HG03354 (cell line): ENCODE measurements at regions not wholly inside any gene's neighbourhood (a gene's known extent, or its start where the extent isn't known, plus 50 kb on each side); places are given as distances from the start of the nearest gene placed in this dataset.

Experiments
- ATAC-seq: cut with Tn5 transposase; IDR thresholded peaks from one replicate; pipeline ENCODE4 v1.9.1; 2021; ENCODE audit warnings: mild to moderate bottlenecking; ENCODE audit not compliant: unreplicated experiment, poor library complexity, severe bottlenecking

DNA sequence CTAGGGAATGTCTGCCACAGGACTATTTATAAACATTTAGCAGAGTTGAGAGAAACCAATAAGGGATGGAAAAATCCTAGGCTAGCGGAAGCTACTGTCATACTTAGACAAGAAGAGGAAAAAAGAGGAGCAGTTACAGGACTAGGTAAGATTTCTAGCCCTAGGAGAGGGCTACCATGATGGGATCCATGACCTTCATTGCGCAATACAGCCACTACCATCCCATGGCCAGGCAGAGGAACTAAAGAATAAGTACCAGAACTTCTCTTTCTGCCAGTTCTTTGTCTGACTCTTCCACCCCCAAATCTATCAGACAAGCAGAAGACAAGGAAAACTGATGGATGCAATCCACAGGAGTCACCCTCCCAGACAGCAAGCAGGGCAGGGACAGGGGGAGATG is 417.0 kb upstream of the CHST9 start:
- ATAC-seq, result no peak

DNA sequence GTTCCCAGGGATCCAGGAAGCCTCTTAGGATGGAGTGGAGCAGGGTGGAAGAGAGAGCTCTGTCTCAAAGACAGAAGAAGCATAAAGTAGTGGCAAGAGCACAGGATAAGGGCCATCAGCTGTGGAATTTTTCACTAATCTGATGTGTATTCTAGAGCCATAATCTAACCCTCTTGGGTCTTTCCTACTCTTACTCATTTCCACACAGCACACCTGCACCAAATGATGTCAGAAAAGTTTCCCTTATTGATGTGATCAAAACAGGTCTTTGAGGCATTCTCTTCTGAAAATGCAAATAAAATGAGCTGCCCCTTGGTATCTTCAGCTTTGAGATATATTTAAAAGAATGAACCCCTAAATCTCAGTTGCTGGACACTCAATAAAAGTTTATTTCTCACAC is 415.1 kb upstream of the CHST9 start:
- no peak for ATAC-seq

DNA sequence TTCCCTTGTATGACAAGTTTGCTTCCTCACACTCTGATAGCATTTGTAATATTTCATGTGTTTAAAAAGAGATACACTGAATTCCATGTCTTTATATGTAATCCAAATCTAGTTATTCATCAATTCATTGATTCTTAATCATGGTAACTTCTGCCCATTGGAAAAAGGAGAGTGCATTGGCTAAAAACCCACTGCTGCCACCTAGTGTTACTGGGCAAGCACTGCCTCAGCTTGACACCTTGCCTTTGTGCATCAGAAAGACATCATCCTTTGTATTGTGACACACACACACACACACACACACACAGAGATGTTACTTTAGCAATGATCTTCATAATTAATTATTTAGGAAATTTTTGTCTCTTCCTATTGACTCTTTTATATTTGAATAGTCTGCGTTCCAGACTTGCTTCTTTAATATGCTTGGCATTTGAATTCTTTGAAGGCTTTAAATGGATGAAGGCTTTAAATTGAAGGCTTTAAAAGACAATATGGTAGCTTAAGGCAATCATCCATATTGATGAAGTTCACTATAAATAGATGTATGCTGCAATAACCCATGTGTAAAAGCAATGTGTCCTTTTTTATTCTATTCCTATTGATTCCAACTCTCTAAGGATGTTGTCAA is 414.2 kb upstream of the CHST9 start:
- peak; percentile 81 for ATAC-seq

DNA sequence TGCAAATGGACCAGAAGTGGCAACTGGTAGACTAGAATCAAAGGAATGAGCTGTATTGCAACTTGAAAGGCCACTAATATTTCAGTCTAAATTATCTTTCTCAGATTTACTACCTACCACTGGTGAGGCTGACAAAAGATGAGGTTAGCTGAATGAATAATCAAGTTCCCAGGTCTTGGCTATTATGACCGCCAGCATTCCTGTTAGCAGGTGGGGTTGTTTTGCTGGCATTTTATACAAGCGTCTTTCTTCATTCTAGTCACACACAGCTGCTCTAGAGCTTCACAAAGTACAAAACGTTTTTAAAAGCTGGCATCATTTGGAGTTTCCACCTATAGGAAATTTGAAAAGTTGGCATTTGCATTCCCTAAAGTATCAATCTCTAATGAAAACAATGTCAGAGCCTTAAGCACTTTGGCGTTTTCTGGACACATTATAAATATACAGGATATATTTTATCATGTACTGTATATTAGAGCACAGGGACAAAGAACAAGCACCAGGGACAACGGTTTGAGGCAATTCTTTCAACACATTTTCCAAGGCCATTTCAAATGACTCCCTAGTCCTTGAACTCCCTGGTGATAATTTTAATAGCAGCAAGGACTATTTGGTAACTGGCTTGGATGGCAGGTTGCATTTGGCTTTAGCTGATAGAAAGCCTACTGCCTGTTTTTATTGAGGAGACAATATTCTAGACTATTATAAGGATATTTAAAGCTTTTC is 410.2 kb upstream of the CHST9 start:
- ATAC-seq, result no peak

DNA sequence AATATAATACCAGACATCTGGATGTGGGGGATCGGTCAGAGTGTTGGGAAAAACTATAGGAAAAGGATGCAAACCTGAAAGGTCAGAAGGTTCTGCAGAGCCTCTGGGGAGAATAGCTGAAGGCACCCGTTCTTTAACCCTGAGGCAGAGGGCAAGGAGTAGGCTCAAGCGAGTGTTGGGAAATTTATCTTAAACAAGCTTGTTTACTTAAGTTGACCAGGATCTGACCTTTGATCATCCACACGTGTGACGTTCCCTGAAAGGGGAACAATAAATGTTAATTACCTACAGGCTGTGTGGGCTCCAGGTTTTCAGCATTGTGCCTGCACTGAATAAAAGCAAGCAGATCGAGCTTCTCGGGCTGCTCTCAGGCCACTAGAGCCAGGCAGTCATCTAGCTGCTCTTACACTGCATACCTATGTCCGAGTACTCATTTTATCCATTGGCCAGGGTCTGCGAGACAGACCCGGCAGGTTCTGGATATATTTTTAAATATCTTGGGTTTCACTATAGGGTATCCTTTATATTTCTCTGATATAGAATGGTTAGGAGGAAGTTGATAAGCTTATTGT is 400.6 kb upstream of the CHST9 start:
- ATAC-seq, result no peak

DNA sequence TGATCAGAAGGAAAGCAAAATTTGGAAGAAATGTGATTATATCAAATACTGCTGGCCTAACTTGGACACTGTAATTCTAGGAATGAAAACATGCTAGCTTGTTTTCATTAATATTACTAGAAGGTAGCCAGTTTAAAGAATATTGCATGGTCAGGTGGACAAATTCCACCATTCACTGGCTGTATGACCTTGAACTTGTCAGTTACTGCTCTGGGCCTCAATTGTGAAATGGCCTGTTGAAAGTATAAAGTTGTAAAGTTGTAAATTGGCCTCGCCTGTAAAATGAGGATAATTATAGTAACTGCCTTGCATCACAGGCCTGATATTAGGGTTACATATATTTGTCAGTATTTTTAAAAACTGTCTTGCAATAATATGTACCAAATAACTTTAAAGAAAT is 398.4 kb upstream of the CHST9 start:
- no peak for ATAC-seq

DNA sequence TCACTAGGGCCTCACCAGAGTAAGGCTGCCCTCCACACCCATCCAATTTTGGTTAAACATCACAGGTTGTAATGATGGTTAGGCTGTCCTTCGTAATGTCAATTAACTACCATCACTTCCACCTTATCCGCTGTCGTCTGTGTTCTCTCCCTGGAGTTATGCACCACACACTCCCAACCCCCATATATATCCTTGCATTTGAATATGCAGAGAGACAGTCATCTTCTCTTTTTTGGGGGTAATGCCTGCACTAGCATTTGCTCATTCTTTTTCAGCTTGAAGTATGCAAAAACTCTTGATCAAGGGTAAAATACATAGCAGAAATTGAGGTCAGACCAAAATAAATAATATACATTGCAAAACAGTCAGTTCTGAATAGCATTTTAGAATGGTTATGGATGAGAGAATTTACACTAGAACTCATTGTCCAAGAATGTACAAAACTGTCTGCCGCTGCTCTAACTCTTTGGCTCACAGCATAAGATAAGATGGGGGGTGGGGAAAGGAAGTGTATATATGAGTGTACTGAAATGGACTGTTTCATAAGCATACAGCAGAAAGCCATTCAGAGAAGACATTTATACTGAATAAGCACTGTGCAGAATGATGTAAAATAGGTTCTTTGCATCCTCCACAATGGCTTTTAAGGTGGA is 397.8 kb upstream of the CHST9 start:
- no peak for ATAC-seq

DNA sequence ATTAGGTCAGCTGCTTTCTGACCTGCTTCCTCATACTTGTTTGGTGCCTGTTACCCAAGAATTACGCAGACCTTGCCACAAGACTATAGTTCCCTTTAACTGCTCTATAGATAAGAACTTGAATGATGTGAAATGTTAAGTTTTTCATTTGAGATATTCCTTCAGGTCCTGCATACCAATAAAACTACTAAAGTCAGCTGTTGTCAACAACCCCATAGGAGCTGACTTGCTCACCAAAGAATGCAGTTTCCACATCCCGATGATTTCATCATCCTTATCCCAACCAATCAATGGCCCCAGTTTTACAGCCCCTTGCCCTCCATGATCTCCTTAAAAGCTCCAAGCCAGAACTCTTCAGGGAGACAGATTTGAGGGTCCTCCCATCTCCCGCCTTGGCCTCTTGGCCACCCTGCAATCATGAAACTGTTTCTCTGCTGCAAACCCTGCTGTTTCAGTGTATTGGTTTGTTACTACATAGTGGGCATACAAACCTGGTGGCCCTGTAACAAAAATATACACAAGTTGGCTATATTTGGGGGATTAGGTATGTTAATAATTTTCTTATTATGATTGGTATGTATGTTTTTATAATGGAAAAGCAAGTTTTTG is 396.3 kb upstream of the CHST9 start:
- no peak for ATAC-seq

DNA sequence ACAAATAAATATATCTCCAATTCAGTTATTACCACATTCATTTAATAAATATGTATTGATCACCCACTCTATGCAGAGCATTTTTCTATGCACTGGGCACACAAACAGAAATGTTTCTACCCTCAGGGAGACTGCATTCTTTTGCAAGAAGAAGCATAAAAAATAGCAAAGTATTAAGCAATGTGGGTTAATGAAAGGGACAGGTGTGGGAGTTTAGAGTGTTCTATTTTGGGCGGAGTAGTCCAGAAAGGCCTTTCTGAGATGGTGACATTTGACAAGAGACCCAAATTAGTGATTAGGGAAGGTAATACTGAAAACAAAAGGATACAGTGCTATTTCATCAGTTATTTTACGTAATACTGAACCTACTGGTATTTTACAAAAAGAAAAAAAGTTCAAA is 394.3 kb upstream of the CHST9 start:
- ATAC-seq, result no peak

DNA sequence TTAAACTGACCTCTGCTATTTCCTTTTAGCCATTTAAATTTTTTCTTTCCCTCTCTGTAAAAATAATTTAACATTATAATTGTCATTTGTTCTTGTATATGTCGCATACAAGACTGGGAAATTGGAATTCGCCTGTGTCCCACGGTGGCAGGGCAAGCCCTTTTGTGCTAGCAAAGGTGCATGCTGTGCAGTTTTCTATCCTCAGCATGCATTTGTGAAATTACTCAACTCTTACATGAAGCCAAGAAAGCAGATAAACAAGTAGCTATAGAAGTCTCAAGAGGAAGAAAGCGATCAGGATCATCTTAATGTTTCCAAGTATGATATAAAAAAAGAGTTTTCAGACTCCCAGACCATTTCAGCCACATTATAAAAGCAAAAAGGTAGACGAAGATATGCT is 392.6 kb upstream of the CHST9 start:
- no peak for ATAC-seq

DNA sequence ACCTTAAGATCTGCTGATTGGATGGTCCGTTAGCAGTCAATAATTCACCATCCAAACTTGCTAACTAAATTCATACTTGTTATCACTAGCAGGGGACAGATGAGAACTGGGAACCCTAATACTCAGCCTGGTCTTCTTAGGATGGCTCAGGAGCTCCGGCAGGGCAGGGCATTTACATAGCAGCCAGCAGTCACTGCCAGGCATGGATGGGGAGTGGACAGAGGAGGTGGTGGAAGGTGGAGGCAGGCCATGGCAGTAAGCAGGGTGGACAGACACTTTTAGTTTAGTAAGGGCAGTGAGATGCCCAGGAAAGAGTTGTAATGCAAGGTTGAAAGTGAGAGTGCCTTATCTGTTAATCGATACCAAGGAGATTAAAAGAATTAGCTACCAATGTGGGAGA is 392.2 kb upstream of the CHST9 start:
- ATAC-seq, result no peak

DNA sequence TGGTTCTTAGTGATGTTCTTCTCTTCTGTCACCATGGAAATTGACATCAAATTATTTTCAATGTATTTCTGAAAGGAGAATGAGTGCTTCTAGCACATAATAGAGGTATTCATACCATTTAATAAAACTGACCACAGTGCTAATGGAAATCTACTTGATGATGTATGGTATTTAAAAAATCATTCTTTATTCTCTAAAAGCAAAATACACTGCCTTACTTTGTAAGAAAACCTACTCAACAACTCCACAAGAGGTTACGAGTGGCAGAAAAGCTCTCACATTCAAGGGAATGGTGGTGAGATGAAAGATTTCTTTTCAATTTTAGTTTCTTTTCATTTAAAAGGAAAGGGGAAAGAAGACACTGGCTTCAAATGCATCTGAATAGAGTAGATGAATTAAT is 382.3 kb upstream of the CHST9 start:
- no peak for ATAC-seq

DNA sequence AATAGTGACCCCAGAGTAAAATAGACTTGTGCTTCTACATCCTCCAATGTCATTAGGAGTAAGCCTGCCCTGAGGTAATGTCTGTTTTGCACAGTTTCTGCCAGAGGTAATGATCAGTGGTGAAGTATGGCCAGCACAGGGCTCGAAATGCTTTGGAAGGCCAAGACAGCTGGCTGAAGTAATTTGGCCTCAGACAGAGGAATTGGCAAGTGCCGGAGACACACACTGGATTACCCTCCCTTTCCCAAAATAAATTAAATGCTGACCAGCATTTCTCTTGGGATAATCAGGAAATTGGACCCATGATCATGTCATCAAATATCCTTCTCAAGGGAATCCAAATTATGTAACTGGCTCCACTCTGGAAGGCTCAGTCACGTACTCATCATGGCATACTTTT is 379.0 kb upstream of the CHST9 start:
- no peak for ATAC-seq

DNA sequence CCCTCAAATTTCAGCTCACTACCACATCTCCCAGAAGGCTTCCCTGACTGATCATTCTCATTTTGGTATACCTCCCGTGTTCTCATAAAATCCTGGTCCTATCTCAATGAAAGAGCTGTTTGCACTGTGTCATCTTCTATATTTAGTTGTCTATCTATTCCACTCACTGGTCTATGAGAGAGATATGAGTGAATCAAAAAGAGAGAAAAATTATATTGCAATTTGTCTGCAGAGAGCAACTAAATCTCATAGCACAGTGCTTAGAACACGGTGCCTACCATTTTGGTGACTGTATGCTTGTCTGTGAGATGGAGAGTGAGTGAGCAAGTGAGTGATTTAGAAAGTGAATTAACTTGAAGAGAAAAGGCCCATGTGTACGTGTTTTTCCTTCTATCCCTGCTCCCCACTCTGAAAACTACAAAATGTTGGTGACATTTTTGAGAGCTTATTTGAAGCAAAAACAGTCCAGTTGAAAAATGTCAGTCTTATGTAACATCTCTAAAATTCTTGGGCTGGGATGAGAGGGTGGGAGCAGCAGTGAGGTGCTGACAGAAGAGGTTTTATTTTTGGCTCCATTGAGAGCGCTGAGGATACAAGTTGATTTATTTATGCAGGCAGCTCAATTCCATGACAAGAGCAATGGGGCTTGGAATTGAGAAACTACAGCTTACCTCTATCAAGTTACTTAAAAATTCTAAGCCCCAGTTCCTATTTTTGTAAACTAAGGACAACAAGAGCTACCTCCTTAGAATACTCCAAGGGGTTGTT is 373.5 kb upstream of the CHST9 start:
- no peak for ATAC-seq

DNA sequence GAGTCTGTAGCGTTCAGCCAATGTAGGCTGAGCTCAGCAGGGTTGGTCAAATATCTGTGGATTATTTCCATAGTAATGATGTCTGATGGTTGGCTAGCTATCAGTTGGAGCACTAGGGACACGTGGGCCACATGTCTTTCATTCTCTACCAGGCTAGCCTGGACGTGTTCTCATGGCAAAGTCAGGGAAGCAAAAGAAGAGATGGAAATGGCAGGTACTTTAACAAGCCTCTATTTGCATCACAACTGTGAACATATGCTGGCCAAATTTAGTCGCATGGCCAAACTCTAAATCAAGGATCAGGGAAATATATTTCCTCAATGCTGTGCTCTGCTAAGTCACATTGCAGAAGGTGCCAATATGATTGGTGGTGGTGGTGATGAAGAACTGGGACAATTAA is 371.6 kb upstream of the CHST9 start:
- ATAC-seq, result no peak

DNA sequence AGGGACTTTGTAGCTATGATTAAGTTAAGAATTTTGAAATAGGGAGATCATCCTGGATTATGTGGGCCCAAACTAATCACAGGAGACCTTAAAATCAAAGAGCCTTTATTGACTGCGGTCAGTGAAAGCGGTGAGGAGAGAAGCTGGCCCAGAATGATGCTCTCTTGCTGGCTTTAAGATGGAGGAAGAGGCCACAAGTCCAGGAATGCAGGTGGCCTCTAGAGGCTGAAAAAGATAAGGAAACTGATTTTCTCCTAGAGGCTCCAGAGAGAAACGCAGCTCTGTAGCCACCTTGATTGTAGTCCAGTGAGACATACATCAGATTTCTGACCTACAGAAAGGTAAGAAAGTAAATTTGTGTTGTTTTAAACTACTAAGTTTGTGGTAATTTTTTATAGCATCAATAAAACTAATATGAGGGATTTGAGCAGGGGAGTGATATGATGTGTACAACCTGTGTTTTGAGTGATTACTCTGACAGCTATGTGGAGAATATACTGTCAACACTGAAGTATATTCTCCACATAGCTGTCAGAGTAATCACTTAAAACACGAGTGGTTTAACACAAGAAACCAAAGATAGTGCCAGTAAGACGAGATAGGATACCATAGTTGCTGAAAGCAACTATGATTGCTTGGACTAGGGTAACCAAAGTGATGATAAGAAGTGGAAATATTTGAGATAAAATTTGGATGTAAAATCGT is 364.4 kb upstream of the CHST9 start:
- no peak for ATAC-seq

DNA sequence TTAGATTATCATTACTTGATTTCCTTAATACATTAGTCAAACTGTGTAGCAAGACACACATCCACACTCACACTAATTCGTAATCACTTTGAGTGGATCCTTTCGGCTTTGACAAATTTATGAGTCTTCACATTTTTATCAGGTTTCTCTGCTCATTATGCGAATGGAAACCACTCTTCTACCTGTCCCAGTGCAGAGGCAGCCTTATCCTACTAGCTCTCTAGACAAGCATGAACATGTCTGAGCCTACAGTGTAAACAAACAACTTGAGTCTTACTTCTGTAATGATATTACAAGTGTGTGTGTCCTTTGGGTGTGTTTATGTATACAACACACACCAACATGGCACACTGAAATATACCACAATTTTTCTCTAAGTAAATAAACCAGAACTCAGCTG is 361.9 kb upstream of the CHST9 start:
- ATAC-seq, result no peak

DNA sequence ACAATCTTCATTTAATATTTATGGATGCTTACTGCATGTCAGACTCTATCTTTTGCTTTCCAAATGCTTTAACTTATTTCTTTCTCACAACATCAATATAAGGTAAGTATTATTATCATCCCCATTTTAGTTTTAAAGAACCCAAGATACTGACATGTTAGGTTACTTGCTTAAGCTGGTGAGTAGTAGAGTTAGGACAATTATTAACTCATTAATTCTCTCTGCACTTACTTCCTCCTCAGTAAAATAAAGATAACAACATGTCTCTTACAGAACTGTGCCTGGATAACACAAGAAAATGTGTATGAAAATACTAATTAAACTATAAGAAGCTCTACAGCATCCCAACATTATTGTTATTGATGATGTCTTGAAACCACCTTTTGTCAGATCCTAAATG is 359.1 kb upstream of the CHST9 start:
- ATAC-seq, result no peak

DNA sequence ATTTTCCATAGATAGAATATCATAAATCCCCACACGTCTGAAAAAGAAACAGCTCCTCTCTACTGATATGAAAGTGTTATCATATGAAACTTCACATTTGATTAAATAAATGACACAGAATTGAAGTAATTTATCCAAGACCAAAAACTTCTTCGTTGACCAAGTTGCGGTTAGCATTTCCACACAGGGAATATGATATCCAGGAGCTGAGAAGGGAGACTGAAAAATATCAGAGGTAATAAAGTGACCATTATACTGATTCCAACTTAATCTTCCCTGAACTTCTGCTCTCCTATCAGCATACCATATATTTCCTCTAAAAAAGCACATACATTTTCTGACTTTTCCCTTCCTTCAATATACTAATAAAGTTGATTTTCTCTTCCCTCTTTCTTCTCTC is 356.2 kb upstream of the CHST9 start:
- ATAC-seq, result no peak
